ENCODE measurements at regions not wholly inside any gene's neighbourhood (a gene's known extent, or its start where the extent isn't known, plus 50 kb on each side); places are given as distances from the start of the nearest gene placed in this dataset.

DNA sequence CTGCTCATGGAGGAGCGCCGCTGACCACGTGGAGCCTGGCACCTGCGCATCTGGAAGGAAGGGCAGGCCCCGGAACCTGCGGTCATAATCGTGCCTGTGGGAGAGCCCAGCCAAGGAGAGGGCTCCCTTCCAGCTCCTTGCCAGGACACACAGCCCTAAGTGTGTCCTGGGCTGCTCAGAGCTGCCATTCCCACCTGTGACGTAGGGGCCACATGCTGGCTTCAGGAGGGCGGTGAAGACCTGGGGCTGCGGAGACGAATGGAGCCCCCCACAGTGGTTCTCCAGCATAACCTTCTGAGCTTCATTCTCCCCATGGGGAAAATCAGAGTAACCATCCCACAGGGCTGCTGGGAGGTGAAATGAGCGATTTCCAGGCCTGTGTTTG lies 127.6 kb upstream of the CHST15 start:
- peaks cover 0 to 4% (median 0%) of the 10 kb centered on the region in 3 experiments; a peak in 2 of 7 replicates for H3K36me3 Mint-ChIP-seq (ENCODE audit: insufficient read depth in 1 of 3, low read depth in 3 of 3)
- peaks cover 2% of the 10 kb centered on the region for H3K23me2 ChIP-seq (ENCODE audit: insufficient read length, low read depth, low read length, poor library complexity, severe bottlenecking)
- DNase-seq = no peak
- no peaks in the 10 kb centered on the region; the same call in 1 of the 2 replicates for H3K27me3 Mint-ChIP-seq (ENCODE audit: low read depth)
- TF ChIP-seq, protein P1, sequence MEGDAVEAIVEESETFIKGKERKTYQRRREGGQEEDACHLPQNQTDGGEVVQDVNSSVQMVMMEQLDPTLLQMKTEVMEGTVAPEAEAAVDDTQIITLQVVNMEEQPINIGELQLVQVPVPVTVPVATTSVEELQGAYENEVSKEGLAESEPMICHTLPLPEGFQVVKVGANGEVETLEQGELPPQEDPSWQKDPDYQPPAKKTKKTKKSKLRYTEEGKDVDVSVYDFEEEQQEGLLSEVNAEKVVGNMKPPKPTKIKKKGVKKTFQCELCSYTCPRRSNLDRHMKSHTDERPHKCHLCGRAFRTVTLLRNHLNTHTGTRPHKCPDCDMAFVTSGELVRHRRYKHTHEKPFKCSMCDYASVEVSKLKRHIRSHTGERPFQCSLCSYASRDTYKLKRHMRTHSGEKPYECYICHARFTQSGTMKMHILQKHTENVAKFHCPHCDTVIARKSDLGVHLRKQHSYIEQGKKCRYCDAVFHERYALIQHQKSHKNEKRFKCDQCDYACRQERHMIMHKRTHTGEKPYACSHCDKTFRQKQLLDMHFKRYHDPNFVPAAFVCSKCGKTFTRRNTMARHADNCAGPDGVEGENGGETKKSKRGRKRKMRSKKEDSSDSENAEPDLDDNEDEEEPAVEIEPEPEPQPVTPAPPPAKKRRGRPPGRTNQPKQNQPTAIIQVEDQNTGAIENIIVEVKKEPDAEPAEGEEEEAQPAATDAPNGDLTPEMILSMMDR (conservative IDR thresholded peaks at IDR 0.05) = no peak
- H2BK12ac ChIP-seq (ENCODE audit: insufficient read length, low read depth, low read length) = no peak overlapping the region
- peaks cover under 1 to 2% of the 10 kb centered on the region in 2 experiments; a peak in 2 of 5 replicates for H3K9me3 Mint-ChIP-seq
- H3K4ac ChIP-seq (ENCODE audit: low read depth, low read length) = no peak overlapping the region
- no CpG with 5 or more reads among the region's 12 CpGs for WGBS (ENCODE audit: extremely low coverage, insufficient read length, low lambda C conversion rate)
- H4K91ac ChIP-seq (ENCODE audit: insufficient read length, low read depth, low read length) = no peak overlapping the region
- no peak overlapping the region for H3K23ac ChIP-seq (ENCODE audit: insufficient read length, low read depth, low read length)
- H3T11ph ChIP-seq (ENCODE audit: low read length) = no peak overlapping the region
- no peaks in the 10 kb centered on the region for H3K79me1 ChIP-seq (ENCODE audit: insufficient read depth, low read depth, low read length, poor library complexity, severe bottlenecking)
- H2BK120ac ChIP-seq (ENCODE audit: low read depth, low read length, poor library complexity, severe bottlenecking) = no peak overlapping the region
- no peak overlapping the region for H4K8ac ChIP-seq (replicated peaks; ENCODE audit: insufficient read length, low read depth, low read length)
- no peak overlapping the region for H3K27ac Mint-ChIP-seq
- H3K4me3 Mint-ChIP-seq = no peak overlapping the region
- no peak overlapping the region; the same call in 1 of the 2 replicates for H3K14ac ChIP-seq (ENCODE audit: insufficient read depth, low read length)
- no peaks in the 10 kb centered on the region for H3K79me2 ChIP-seq (ENCODE audit: insufficient read depth, low read length)
- H3K27ac ChIP-seq (ENCODE audit: insufficient read length, low read depth, low read length) = no peak overlapping the region
- H4K5ac ChIP-seq (ENCODE audit: insufficient read length, low read depth, low read length) = no peak overlapping the region
- no peak overlapping the region for H2BK20ac ChIP-seq (ENCODE audit: low read depth, low read length, poor library complexity, severe bottlenecking)
- no peaks in the 10 kb centered on the region for H3K27me3 ChIP-seq (ENCODE audit: insufficient read depth, low read length)
- H3K18ac ChIP-seq (ENCODE audit: insufficient read length, low read depth, low read length) = no peak overlapping the region
- no peaks in the 10 kb centered on the region for H3K9me3 ChIP-seq (ENCODE audit: control insufficient read depth, low read depth, low read length)
- H2BK5ac ChIP-seq (ENCODE audit: insufficient read length, low read length) = no peak overlapping the region
- H4K20me1 ChIP-seq (ENCODE audit: control insufficient read depth, insufficient read depth, insufficient read length) = no peaks in the 10 kb centered on the region
- no peak overlapping the region for H2AK5ac ChIP-seq (ENCODE audit: insufficient read length, low read length)
- no peak overlapping the region for H2BK15ac ChIP-seq (ENCODE audit: low read depth, low read length)
- no peak overlapping the region for H3K56ac ChIP-seq (ENCODE audit: insufficient read length, low read depth, low read length)
- peaks cover 12 to 18% of the 10 kb centered on the region in 2 experiments for H3K4me1 Mint-ChIP-seq
- H3K4me1 ChIP-seq (ENCODE audit: insufficient read depth, low read length) = 0 out of 2 replicates have a peak, but pooled peaks cover 2% of the 10 kb centered on the region
- H3K9ac ChIP-seq (ENCODE audit: extremely low read depth, insufficient read length, low read length) = no peak overlapping the region
- no peak overlapping the region for H3K4me2 ChIP-seq (ENCODE audit: insufficient read depth, insufficient read length, low read length)
- no peak overlapping the region for H2AFZ ChIP-seq (ENCODE audit: low read length)
